Skeletal muscle tissue (tissue), 3 donors: ENCODE measurements at regions not wholly inside any gene's neighbourhood (a gene's known extent, or its start where the extent isn't known, plus 50 kb on each side); places are given as distances from the start of the nearest gene placed in this dataset.

Source experiments
- H3K27ac ChIP-seq: one replicate; pipeline ENCODE4 v1.7.0; 2013; ENCODE audit warnings: mild to moderate bottlenecking, low read depth, low read length, inconsistent platforms
- H3K27me3 ChIP-seq, 3 donors: one replicate each; pipeline ENCODE4 v1.7.0; 2013; ENCODE audit warnings: low read length in 3 of 3; ENCODE audit not compliant: control insufficient read depth in 3 of 3, insufficient read depth in 3 of 3
- H3K36me3 ChIP-seq, 3 donors: one replicate each; pipeline ENCODE4 v1.7.0; 2013; ENCODE audit warnings: low read length in 3 of 3; ENCODE audit not compliant: control insufficient read depth in 3 of 3, insufficient read depth in 3 of 3
- H3K4me1 ChIP-seq, 3 donors: one replicate each; pipeline ENCODE4 v1.7.0; 2013; ENCODE audit warnings: low read length in 3 of 3, mild to moderate bottlenecking in 3 of 3; ENCODE audit not compliant: control insufficient read depth in 3 of 3, insufficient read depth in 3 of 3
- H3K4me3 ChIP-seq, 3 donors: one replicate each; pipeline ENCODE4 v1.7.0; 2013; ENCODE audit warnings: low read length in 3 of 3
- H3K9ac ChIP-seq, 3 donors: one replicate each; pipeline ENCODE4 v1.7.0; 2013; ENCODE audit warnings: low read length in 3 of 3, mild to moderate bottlenecking in 3 of 3, moderate library complexity in 2 of 3, low read depth in 1 of 3
- H3K9me3 ChIP-seq, 3 donors: one replicate each; pipeline ENCODE4 v1.7.0; 2013; ENCODE audit warnings: low read length in 3 of 3; ENCODE audit not compliant: control insufficient read depth in 3 of 3
- donor health status: Osteomylitis.

- Histone ChIP-seq H3K9me3 (no peaks in the 10 kb centered on the region), H3K36me3 (no peaks in the 10 kb centered on the region), H3K4me1 (peaks cover 0 to 3% (median 0%) of the 10 kb centered on the region in 3 donors), H3K9ac (no peak overlapping the region), H3K27ac (no peak overlapping the region), H3K4me3 (peak overlapping the region in 1 of 3 donors; percentile 51), H3K27me3 (no peaks in the 10 kb centered on the region)
These were observed 979.7 kb upstream of the SLC10A2 start for GRCh38 chr13:104045907-104046306.

GRCh38 chr13:104043184-104043583 is 977.0 kb upstream of the SLC10A2 start:
- Histone ChIP-seq H3K4me3 (no peak overlapping the region), H3K9me3 (no peaks in the 10 kb centered on the region), H3K9ac (no peak overlapping the region), H3K4me1 (peaks cover 0 to 3% (median 0%) of the 10 kb centered on the region in 3 donors), H3K27ac (no peak overlapping the region), H3K36me3 (no peaks in the 10 kb centered on the region), H3K27me3 (no peaks in the 10 kb centered on the region)

- Histone ChIP-seq H3K36me3 (no peaks in the 10 kb centered on the region), H3K27ac (no peak overlapping the region), H3K27me3 (no peaks in the 10 kb centered on the region), H3K9ac (no peak overlapping the region), H3K4me3 (no peak overlapping the region), H3K9me3 (no peaks in the 10 kb centered on the region), H3K4me1 (no peaks in the 10 kb centered on the region)
These were observed 968.7 kb upstream of the SLC10A2 start for GRCh38 chr13:104034891-104035290.

- Histone ChIP-seq H3K27me3 (no peaks in the 10 kb centered on the region), H3K27ac (no peak overlapping the region), H3K9me3 (no peaks in the 10 kb centered on the region), H3K9ac (no peak overlapping the region), H3K4me1 (no peaks in the 10 kb centered on the region), H3K36me3 (no peaks in the 10 kb centered on the region), H3K4me3 (no peak overlapping the region)
These were observed 959.1 kb upstream of the SLC10A2 start for GRCh38 chr13:104025303-104025702.

GRCh38 chr13:104024416-104025170 is 958.4 kb upstream of the SLC10A2 start:
- Histone ChIP-seq H3K4me3 (no peak overlapping the region), H3K9ac (no peak overlapping the region), H3K36me3 (no peaks in the 10 kb centered on the region), H3K27me3 (no peaks in the 10 kb centered on the region), H3K9me3 (no peaks in the 10 kb centered on the region), H3K4me1 (no peaks in the 10 kb centered on the region), H3K27ac (no peak overlapping the region)

- no peaks in the 10 kb centered on the region for H3K36me3 ChIP-seq
These were observed 955.7 kb upstream of the SLC10A2 start for GRCh38 chr13:104021806-104022397.

GRCh38 chr13:104017317-104017716 is 951.1 kb upstream of the SLC10A2 start:
- H3K27ac ChIP-seq = no peak overlapping the region

More at GRCh38 chr13:104021806-104022397, 955.7 kb upstream of the SLC10A2 start:
- Histone ChIP-seq H3K27me3 (no peaks in the 10 kb centered on the region), H3K9ac (no peak overlapping the region), H3K4me1 (no peaks in the 10 kb centered on the region), H3K9me3 (no peaks in the 10 kb centered on the region), H3K4me3 (no peak overlapping the region), H3K27ac (no peak overlapping the region)

GRCh38 chr13:104015646-104016396 is 949.6 kb upstream of the SLC10A2 start:
- no peak overlapping the region for H3K27ac ChIP-seq
- H3K27me3 ChIP-seq = no peaks in the 10 kb centered on the region
- no peak overlapping the region for H3K9ac ChIP-seq
- no peaks in the 10 kb centered on the region for H3K36me3 ChIP-seq
- H3K9me3 ChIP-seq = no peaks in the 10 kb centered on the region
- H3K4me1 ChIP-seq = no peaks in the 10 kb centered on the region
- no peak overlapping the region for H3K4me3 ChIP-seq

More at GRCh38 chr13:104017317-104017716, 951.1 kb upstream of the SLC10A2 start:
- H3K27me3 ChIP-seq = no peaks in the 10 kb centered on the region
- no peak overlapping the region for H3K4me3 ChIP-seq
- H3K9me3 ChIP-seq = no peaks in the 10 kb centered on the region
- H3K36me3 ChIP-seq = no peaks in the 10 kb centered on the region
- no peaks in the 10 kb centered on the region for H3K4me1 ChIP-seq
- no peak overlapping the region for H3K9ac ChIP-seq

GRCh38 chr13:104014803-104015645 is 948.8 kb upstream of the SLC10A2 start:
- Histone ChIP-seq H3K27me3 (no peaks in the 10 kb centered on the region), H3K4me1 (no peaks in the 10 kb centered on the region), H3K9ac (no peak overlapping the region)

More at GRCh38 chr13:104014803-104015645, 948.8 kb upstream of the SLC10A2 start:
- Histone ChIP-seq H3K36me3 (no peaks in the 10 kb centered on the region), H3K4me3 (no peak overlapping the region), H3K9me3 (no peaks in the 10 kb centered on the region), H3K27ac (no peak overlapping the region)
